DND-41 (cell line): ENCODE measurements at regions not wholly inside any gene's neighbourhood (a gene's known extent, or its start where the extent isn't known, plus 50 kb on each side); places are given as distances from the start of the nearest gene placed in this dataset.

Experiments
- ATAC-seq: fragments of 200-7000 bp; cut with Tn5 transposase; 3 replicates; pipeline ENCODE4 v1.9.1; 2021; ENCODE audit warnings: low read depth; ENCODE audit not compliant: insufficient read depth
- DNase-seq: peaks from one replicate; pipeline ENCODE4 v3.0.0-alpha.2; 2020
- H2AFZ ChIP-seq: 2 replicates; pipeline ENCODE4 v1.6.0; 2012; ENCODE audit warnings: low read depth, low read length
- H3K27ac ChIP-seq: 2 replicates; pipeline ENCODE4 v1.5.1; 2012; ENCODE audit warnings: low read length, inconsistent platforms
- H3K27me3 ChIP-seq: fragments of 200-600 bp; sonication (generic); 2 replicates; pipeline ENCODE4 v1.6.0; 2012; ENCODE audit warnings: low read length, mild to moderate bottlenecking, inconsistent platforms; ENCODE audit not compliant: insufficient read depth, poor library complexity
- H3K36me3 ChIP-seq: 2 replicates; pipeline ENCODE4 v1.5.1; 2012; ENCODE audit warnings: low read length, inconsistent platforms; ENCODE audit not compliant: insufficient read depth
- H3K4me1 ChIP-seq: 2 replicates; pipeline ENCODE4 v1.5.1; 2012; ENCODE audit warnings: mild to moderate bottlenecking, low read length; ENCODE audit not compliant: insufficient read depth
- H3K4me2 ChIP-seq: 2 replicates; pipeline ENCODE4 v1.6.0; 2012; ENCODE audit warnings: mild to moderate bottlenecking, moderate library complexity, low read length, inconsistent platforms; ENCODE audit not compliant: insufficient read depth
- H3K4me3 ChIP-seq, 2 experiments: fragments of 200-600 bp in 1 of 2; shearing (Covaris generic) in 1 of 2; 2 replicates each; pipeline ENCODE4 v1.5.1; 2012 to 2016; ENCODE audit warnings: inconsistent platforms in 2 of 2, low read length in 2 of 2, mild to moderate bottlenecking in 2 of 2, low read depth in 1 of 2, moderate library complexity in 1 of 2
- H3K79me2 ChIP-seq: 2 replicates; pipeline ENCODE4 v1.6.0; 2012; ENCODE audit warnings: low read length, inconsistent platforms; ENCODE audit not compliant: insufficient read depth
- H3K9ac ChIP-seq: 2 replicates; pipeline ENCODE4 v1.6.0; 2012; ENCODE audit warnings: low read depth, mild to moderate bottlenecking, inconsistent platforms, low read length, moderate library complexity
- H3K9me3 ChIP-seq: 2 replicates; pipeline ENCODE4 v1.5.1; 2012; ENCODE audit warnings: low read length, moderate library complexity, mild to moderate bottlenecking, inconsistent platforms; ENCODE audit not compliant: insufficient read depth, severe bottlenecking
- H4K20me1 ChIP-seq: 2 replicates; pipeline ENCODE4 v1.6.0; 2012; ENCODE audit warnings: low read length; ENCODE audit not compliant: insufficient read depth
- CTCF ChIP-seq: IDR thresholded peaks from 2 replicates; pipeline ENCODE4 v1.5.1; 2012; ENCODE audit warnings: borderline replicate concordance, low read length, moderate library complexity, mild to moderate bottlenecking; ENCODE audit not compliant: poor library complexity, severe bottlenecking; ENCODE audit errors: extremely low read depth
- EZH2 ChIP-seq: IDR thresholded peaks from 3 replicates; pipeline ENCODE4 v1.6.1; 2012; ENCODE audit warnings: borderline replicate concordance, low read depth, mild to moderate bottlenecking, moderate library complexity, low read length, inconsistent platforms; ENCODE audit not compliant: severe bottlenecking

GRCh38 chrX:86935988-86936387 is 581.6 kb upstream of the KLHL4 start:
- ATAC-seq, result no peak
- no peaks in the 10 kb centered on the region for H3K36me3 ChIP-seq
- DNase-seq, result no peak
- no peak for TF ChIP-seq EZH2
- no peak for TF ChIP-seq CTCF
- H3K4me1 ChIP-seq, result no peaks in the 10 kb centered on the region
- no peaks in the 10 kb centered on the region for H3K79me2 ChIP-seq
- H4K20me1 ChIP-seq, result no peaks in the 10 kb centered on the region
- no peak overlapping the region for H2AFZ ChIP-seq
- no peak overlapping the region for H3K4me3 ChIP-seq
- no peaks in the 10 kb centered on the region for H3K9me3 ChIP-seq
- no peak overlapping the region for H3K9ac ChIP-seq
- H3K27me3 ChIP-seq, result no peaks in the 10 kb centered on the region
- H3K27ac ChIP-seq, result no peak overlapping the region
- H3K4me2 ChIP-seq, result no peak overlapping the region

- ATAC-seq, result no peak
- no peaks in the 10 kb centered on the region for H4K20me1 ChIP-seq
Measured at GRCh38 chrX:86946569-86946968, 571.0 kb upstream of the KLHL4 start.

GRCh38 chrX:86964321-86964720 is 553.3 kb upstream of the KLHL4 start:
- Histone ChIP-seq H4K20me1 (no peaks in the 10 kb centered on the region), H2AFZ (no peak overlapping the region), H3K9me3 (no peaks in the 10 kb centered on the region), H3K9ac (no peak overlapping the region), H3K79me2 (no peaks in the 10 kb centered on the region), H3K27me3 (no peaks in the 10 kb centered on the region), H3K27ac (no peak overlapping the region), H3K4me3 (no peak overlapping the region), H3K4me1 (no peaks in the 10 kb centered on the region), H3K36me3 (no peaks in the 10 kb centered on the region), H3K4me2 (no peak overlapping the region)
- DNase-seq (no peak), ATAC-seq (no peak)
- TF ChIP-seq CTCF (no peak), EZH2 (no peak)

More at GRCh38 chrX:86946569-86946968, 571.0 kb upstream of the KLHL4 start:
- H2AFZ ChIP-seq, result no peak overlapping the region
- no peak overlapping the region for H3K27ac ChIP-seq
- H3K79me2 ChIP-seq, result no peaks in the 10 kb centered on the region
- H3K27me3 ChIP-seq, result no peaks in the 10 kb centered on the region
- H3K9ac ChIP-seq, result no peak overlapping the region
- no peak overlapping the region for H3K4me2 ChIP-seq
- no peaks in the 10 kb centered on the region for H3K9me3 ChIP-seq
- H3K4me3 ChIP-seq, result no peak overlapping the region
- no peaks in the 10 kb centered on the region for H3K4me1 ChIP-seq
- DNase-seq, result no peak
- TF ChIP-seq CTCF, result peak; percentile 42
- TF ChIP-seq EZH2, result no peak
- H3K36me3 ChIP-seq, result no peaks in the 10 kb centered on the region
